Cardiac muscle cell (in vitro differentiated cells and primary cell): ENCODE measurements at regions not wholly inside any gene's neighbourhood (a gene's known extent, or its start where the extent isn't known, plus 50 kb on each side); places are given as distances from the start of the nearest gene placed in this dataset.

Experiments
- DNase-seq, 2 donors: peaks; one replicate each; pipeline versions ENCODE4 v3.0.0 to v3.0.0-alpha.2; 2010 to 2017; ENCODE audit warnings: low read depth in 1 of 2, low spot score in 1 of 2
- H3K27ac ChIP-seq: fragments of 200-600 bp; sonication (generic); 2 replicates; pipeline ENCODE4 v1.5.1; 2016
- H3K27me3 ChIP-seq: fragments of 200-600 bp; sonication (generic); 2 replicates; pipeline ENCODE4 v1.6.0; 2016; ENCODE audit warnings: control low read depth
- H3K36me3 ChIP-seq: fragments of 200-600 bp; sonication (generic); 2 replicates; pipeline ENCODE4 v1.5.1; 2016; ENCODE audit warnings: control low read depth
- H3K4me1 ChIP-seq: fragments of 200-600 bp; sonication (generic); 2 replicates; pipeline ENCODE4 v1.8.1; 2017; ENCODE audit warnings: low read depth, mild to moderate bottlenecking, mixed run types
- H3K4me3 ChIP-seq: fragments of 200-600 bp; sonication (generic); 2 replicates; pipeline ENCODE4 v1.5.1; 2016; ENCODE audit warnings: mild to moderate bottlenecking
- H3K9me3 ChIP-seq: fragments of 200-600 bp; sonication (generic); 2 replicates; pipeline ENCODE4 v1.5.1; 2017; ENCODE audit warnings: low read depth, mild to moderate bottlenecking, control low read depth
- TF ChIP-seq, protein P1 (sequence below): IDR thresholded peaks from 2 replicates; pipeline ENCODE4 v1.5.1; 2012; ENCODE audit warnings: low read depth, mild to moderate bottlenecking, low read length

DNA sequence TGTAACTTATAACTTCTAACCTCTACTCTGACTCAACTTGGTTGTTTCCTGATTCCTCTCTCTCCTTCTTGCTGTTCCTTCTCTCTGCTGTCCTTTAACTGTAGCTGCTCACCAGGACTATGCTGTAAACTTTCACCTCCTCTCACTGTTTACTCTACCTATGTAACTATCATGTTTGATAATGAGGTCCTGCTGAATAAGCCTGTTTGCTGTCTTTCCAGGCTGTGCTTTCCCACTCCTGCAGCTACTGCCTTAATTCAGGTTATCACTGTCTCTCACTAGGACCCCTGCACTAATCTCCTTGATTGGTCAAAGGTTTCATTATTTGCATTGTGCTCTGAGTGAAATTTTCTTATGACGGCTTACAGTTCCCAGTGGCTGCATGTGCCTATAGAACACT is 633.9 kb upstream of the PTBP2 start:
- Histone ChIP-seq H3K9me3 (no peaks in the 10 kb centered on the region), H3K4me3 (no peak overlapping the region), H3K27me3 (no peaks in the 10 kb centered on the region), H3K36me3 (no peaks in the 10 kb centered on the region), H3K27ac (no peak overlapping the region), H3K4me1 (peaks cover 5% of the 10 kb centered on the region)
- TF ChIP-seq, protein P1, sequence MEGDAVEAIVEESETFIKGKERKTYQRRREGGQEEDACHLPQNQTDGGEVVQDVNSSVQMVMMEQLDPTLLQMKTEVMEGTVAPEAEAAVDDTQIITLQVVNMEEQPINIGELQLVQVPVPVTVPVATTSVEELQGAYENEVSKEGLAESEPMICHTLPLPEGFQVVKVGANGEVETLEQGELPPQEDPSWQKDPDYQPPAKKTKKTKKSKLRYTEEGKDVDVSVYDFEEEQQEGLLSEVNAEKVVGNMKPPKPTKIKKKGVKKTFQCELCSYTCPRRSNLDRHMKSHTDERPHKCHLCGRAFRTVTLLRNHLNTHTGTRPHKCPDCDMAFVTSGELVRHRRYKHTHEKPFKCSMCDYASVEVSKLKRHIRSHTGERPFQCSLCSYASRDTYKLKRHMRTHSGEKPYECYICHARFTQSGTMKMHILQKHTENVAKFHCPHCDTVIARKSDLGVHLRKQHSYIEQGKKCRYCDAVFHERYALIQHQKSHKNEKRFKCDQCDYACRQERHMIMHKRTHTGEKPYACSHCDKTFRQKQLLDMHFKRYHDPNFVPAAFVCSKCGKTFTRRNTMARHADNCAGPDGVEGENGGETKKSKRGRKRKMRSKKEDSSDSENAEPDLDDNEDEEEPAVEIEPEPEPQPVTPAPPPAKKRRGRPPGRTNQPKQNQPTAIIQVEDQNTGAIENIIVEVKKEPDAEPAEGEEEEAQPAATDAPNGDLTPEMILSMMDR: no peak
- DNase-seq: no peak

DNA sequence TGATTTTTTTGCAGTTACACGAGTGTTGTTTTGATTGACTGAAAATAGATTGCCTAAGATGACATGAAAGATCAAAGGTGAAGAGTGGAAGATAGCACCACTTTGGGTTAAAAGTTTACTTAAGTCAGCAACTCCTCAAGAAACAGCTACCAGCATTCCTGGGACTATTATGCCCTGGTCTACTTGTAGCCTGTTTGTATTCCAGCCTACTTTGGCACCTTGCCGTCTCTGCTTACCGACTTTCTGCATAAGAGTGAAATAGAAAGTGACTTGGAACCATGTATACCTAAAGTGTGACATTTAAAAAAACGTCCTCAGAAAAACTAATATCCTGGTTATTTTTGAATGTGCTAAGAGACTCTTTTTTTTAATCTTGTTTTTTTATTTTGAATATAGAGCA is 631.5 kb upstream of the PTBP2 start:
- Histone ChIP-seq H3K27me3 (no peaks in the 10 kb centered on the region), H3K27ac (no peak overlapping the region), H3K4me1 (peaks cover 5% of the 10 kb centered on the region), H3K36me3 (no peaks in the 10 kb centered on the region), H3K9me3 (no peaks in the 10 kb centered on the region), H3K4me3 (no peak overlapping the region)
- TF ChIP-seq, protein P1: no peak
- DNase-seq: peak in 1 of 2 donors; percentile 6

DNA sequence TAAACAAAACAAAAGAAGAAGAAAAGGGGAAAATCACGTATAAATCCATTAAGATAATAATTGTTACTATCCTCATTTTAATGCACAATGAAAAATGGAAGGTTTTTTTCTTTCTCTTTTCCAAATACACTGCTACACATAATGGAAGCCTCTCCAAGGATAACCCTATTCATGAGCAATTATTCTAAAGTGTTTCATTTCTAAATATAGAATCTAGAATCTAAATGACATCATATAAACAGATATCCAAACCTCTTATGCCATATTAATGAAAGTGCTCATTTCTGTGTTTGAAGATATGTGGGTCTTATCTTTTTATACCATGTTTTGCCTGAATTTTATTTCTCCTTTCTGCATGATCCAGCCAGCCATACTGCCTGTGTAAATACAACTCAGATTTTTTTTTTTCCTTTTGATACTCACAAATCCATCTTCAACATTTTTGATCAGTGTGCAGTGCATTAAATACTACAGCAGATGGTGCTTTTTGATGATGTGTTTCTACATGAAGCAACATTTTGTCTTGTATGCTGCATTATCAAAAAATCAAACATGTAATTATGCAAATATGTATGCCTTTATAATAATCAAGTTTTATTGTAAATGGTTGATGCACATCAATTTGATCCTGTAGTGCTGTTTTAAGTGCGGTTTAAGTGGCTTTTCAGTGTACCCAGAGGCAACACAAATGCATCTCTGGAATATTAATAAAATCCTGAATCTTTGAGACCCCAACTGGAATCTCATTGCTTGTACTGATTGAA is 625.6 kb upstream of the PTBP2 start:
- DNase-seq: no peak
- Histone ChIP-seq H3K27me3 (no peaks in the 10 kb centered on the region), H3K27ac (no peak overlapping the region), H3K9me3 (no peaks in the 10 kb centered on the region), H3K4me1 (no peaks in the 10 kb centered on the region), H3K4me3 (no peak overlapping the region), H3K36me3 (no peaks in the 10 kb centered on the region)
- TF ChIP-seq, protein P1: no peak

DNA sequence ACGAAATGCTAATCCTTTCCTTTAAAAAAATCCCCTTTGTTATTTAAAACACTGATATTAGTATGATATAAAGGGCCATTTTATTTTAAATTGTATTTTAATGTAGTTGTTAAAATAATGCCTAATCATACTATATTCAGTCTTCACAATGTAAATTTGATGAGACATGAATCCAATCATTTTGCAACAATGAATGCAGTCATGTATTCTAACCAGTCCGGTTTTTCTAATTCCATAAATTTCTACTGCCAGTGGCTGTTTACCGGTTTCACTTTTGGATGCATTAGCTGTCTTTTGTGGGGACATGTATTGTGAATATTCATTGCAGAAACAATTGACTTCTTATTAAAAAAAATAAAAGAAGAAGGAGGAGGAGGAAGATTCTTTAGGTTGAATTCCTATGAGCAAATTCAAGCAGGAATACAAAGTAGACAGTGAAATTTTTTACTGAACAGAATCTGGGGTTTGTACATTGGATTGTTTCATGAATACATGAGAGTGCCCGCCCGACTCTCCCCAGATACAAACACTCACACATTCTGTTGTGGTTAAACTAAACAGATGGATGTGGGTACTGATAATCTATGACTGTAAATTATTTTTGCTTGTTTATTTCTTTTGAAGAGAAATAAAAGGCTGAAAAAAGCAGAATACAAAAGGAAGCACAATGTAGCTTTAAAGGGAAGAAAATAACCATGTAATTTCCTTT is 624.8 kb upstream of the PTBP2 start:
- no peak for DNase-seq
- TF ChIP-seq, protein P1: no peak
- no peaks in the 10 kb centered on the region for H3K36me3 ChIP-seq

DNA sequence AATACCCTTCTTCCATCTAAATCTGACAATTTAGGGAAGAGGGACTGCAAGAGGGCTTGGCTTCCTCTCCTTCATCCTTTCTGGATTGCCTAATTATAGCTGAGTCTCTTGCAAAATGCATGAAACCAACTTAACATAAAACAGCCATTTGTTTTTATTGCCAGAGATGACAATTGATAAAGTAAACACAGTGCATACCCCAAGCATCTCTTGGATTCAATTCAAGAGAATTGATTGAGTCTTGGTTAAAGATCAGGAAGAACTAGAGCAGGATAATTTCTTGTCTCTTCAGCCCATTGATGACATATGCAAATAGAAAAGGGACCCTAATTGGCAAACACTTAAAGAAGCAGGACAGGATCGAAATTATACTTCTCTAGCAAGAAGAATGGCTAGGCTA is 617.1 kb upstream of the PTBP2 start:
- Histone ChIP-seq H3K27ac (no peak overlapping the region), H3K36me3 (no peaks in the 10 kb centered on the region), H3K4me1 (no peaks in the 10 kb centered on the region), H3K4me3 (no peak overlapping the region), H3K9me3 (no peaks in the 10 kb centered on the region), H3K27me3 (no peaks in the 10 kb centered on the region)
- TF ChIP-seq, protein P1: no peak
- DNase-seq: no peak

More for the DNA sequence above, 624.8 kb upstream of the PTBP2 start:
- no peak overlapping the region for H3K27ac ChIP-seq
- H3K4me3 ChIP-seq: no peak overlapping the region
- H3K4me1 ChIP-seq: no peaks in the 10 kb centered on the region
- no peaks in the 10 kb centered on the region for H3K27me3 ChIP-seq
- no peaks in the 10 kb centered on the region for H3K9me3 ChIP-seq
